Fibroblast of mammary gland (primary cell): ENCODE measurements at regions not wholly inside any gene's neighbourhood (a gene's known extent, or its start where the extent isn't known, plus 50 kb on each side); places are given as distances from the start of the nearest gene placed in this dataset.

ENCODE experiments used
- DNase-seq: peaks from one replicate; pipeline ENCODE4 v3.0.0-alpha.2; 2010; ENCODE audit warnings: low read depth
- H3K4me3 ChIP-seq: 2 replicates; pipeline ENCODE4 v1.5.1; 2011; ENCODE audit warnings: low read depth, mild to moderate bottlenecking, low read length, moderate library complexity; ENCODE audit not compliant: control insufficient read depth
- CTCF ChIP-seq: conservative IDR thresholded peaks from 2 replicates; pipeline ENCODE4 v1.5.1; 2011; ENCODE audit warnings: low read depth, low read length, inconsistent platforms; ENCODE audit not compliant: control insufficient read depth, insufficient read depth

DNA sequence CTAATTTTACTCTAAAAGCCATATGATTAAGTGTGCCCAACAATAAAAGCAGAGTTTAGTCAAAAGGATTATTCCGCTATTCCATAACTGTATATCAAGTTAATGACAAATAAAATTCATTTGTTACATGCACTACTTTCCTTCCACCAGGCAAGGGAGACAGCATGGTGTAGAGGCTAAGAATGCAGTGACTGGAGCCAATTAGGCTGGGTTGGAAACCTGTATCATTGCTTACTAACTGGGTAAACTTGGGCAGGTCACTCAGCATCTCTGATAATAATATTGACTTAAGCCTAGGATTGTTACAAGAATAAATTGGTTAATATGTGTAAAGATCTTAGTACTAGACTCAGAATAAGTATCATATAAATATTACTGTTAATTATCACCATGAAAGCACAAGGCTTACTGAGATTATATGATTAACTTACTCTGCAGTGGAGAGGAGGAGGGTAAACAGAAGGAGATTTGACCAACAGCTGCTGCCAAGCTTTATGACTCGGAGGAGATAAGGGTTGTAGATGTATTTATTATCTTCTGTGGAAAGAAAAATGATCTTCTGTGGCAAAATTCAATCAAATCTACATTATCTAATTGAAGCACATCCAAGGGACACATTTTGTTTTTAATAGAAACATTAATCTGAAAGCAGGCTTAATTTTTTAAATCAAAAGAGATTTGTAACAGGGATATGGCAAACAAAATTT is 1459.9 kb downstream of the GRIK2 start:
- no peak for DNase-seq
- no peak for TF ChIP-seq CTCF
- H3K4me3 ChIP-seq: no peak overlapping the region

- H3K4me3 ChIP-seq: no peak overlapping the region
- no peak for TF ChIP-seq CTCF
- no peak for DNase-seq
Observed at GRCh38 chr6:102848796-102849195, 1455.3 kb downstream of the GRIK2 start.

GRCh38 chr6:102848210-102848609 is 1454.7 kb downstream of the GRIK2 start:
- no peak for DNase-seq
- no peak for TF ChIP-seq CTCF
- H3K4me3 ChIP-seq: no peak overlapping the region

DNA sequence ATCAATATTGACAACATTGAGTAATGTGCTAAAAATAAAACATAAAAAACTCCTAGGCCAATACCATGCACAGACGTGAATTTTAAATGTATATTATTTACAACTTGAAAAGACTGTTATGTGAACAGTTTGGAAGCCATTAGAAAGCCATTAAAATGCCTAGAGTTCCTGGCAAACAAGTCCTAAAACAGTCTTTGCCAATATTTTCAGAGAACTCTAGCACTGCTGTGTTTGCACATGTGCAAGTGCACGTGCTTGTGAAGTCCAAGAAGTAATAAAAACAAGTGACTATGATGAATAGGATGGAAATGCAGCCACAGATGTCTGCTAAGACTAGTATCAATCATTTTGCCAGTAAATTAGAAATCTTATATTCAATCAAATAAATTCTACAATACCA is 1447.6 kb downstream of the GRIK2 start:
- no peak for TF ChIP-seq CTCF
- no peak overlapping the region for H3K4me3 ChIP-seq
- no peak for DNase-seq

- TF ChIP-seq CTCF: no peak
- DNase-seq: no peak
- H3K4me3 ChIP-seq: no peak overlapping the region
Observed at GRCh38 chr6:102832021-102832420, 1438.5 kb downstream of the GRIK2 start.

DNA sequence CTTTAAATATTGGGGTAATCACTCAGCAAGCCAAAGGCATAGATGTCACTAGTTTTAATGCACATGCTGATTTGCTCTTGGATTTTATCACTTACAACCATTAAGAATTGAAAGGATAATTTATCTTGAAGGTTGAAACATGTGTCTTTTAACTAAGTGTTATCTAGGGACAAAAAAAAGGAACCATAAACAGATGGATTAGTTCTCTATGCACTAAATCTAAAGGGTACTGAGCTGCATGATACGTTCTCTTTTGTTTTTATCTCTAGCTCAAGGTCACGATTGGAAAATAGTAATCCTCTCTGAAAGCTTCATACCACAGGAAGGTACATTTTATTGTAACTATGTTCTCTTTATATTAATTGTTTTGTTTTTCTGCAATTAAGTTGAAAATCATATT is 1426.6 kb downstream of the GRIK2 start:
- no peak for TF ChIP-seq CTCF
- no peak for DNase-seq
- H3K4me3 ChIP-seq: no peak overlapping the region

DNA sequence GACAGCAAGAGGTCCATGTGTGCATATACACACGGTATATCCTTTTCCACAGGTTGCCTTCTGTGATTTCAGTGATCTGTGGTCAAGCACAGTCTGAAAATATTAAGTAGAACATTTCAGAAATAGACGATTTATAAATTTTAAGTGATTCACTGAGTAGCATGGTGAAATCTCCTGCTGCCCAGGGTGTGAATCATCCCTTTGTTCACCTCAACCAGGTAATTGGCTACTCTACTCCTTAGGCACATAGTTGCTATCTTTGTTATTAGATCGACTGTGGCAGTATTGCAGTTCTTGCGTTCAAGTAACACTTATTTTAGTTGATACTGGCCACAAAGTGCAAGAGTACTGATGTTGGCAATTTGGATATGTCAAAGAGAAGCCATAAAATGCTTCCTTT is 1421.7 kb downstream of the GRIK2 start:
- TF ChIP-seq CTCF: no peak
- no peak overlapping the region for H3K4me3 ChIP-seq
- no peak for DNase-seq
